MM.1S (cell line): ENCODE measurements at regions not wholly inside any gene's neighbourhood (a gene's known extent, or its start where the extent isn't known, plus 50 kb on each side); places are given as distances from the start of the nearest gene placed in this dataset.

Experiments
- DNase-seq: peaks from one replicate; pipeline ENCODE4 v3.0.0-alpha.2; 2015
- H2AFZ ChIP-seq: fragments of 300-600 bp; sonication (generic); 2 replicates; pipeline ENCODE4 v1.6.0; 2016; ENCODE audit warnings: antibody characterized with exemption, low read length
- H3F3A ChIP-seq: fragments of 300-600 bp; sonication (generic); 2 replicates; pipeline ENCODE4 v1.6.1; 2016; ENCODE audit warnings: mild to moderate bottlenecking, antibody characterized with exemption, low read length, moderate library complexity, mixed read lengths; ENCODE audit not compliant: insufficient read depth
- H3K27ac ChIP-seq: fragments of 300-600 bp; sonication (generic); 2 replicates; pipeline ENCODE4 v1.5.1; 2016; ENCODE audit warnings: mild to moderate bottlenecking, low read length
- H3K27me3 ChIP-seq: fragments of 300-600 bp; sonication (generic); replicated peaks from 2 replicates; pipeline ENCODE4 v1.6.0; 2016; ENCODE audit warnings: low read length; ENCODE audit not compliant: insufficient read depth
- H3K36me3 ChIP-seq: fragments of 300-600 bp; sonication (generic); replicated peaks from 2 replicates; pipeline ENCODE4 v1.6.1; 2016; ENCODE audit warnings: mild to moderate bottlenecking, low read length, mixed read lengths; ENCODE audit not compliant: insufficient read depth
- H3K4me1 ChIP-seq: fragments of 300-600 bp; sonication (generic); 2 replicates; pipeline ENCODE4 v1.6.1; 2016; ENCODE audit warnings: low read length, mixed read lengths
- H3K4me2 ChIP-seq: fragments of 300-600 bp; sonication (generic); 2 replicates; pipeline ENCODE4 v1.6.0; 2016; ENCODE audit warnings: low read depth, low read length
- H3K4me3 ChIP-seq: fragments of 300-600 bp; sonication (generic); 2 replicates; pipeline ENCODE4 v1.5.1; 2016; ENCODE audit warnings: low read length, mixed read lengths
- H3K79me2 ChIP-seq: fragments of 300-600 bp; sonication (generic); 2 replicates; pipeline ENCODE4 v1.6.1; 2016; ENCODE audit warnings: mixed run types, low read length, mixed read lengths
- H3K9ac ChIP-seq: fragments of 300-600 bp; sonication (generic); 2 replicates; pipeline ENCODE4 v1.6.1; 2016; ENCODE audit warnings: low read length, mixed read lengths
- H3K9me2 ChIP-seq: fragments of 300-600 bp; sonication (generic); replicated peaks from 2 replicates; pipeline ENCODE4 v1.6.1; 2016; ENCODE audit warnings: mild to moderate bottlenecking, low read length, mixed read lengths; ENCODE audit not compliant: insufficient read depth
- H3K9me3 ChIP-seq: fragments of 300-600 bp; sonication (generic); replicated peaks from 2 replicates; pipeline ENCODE4 v1.6.1; 2016; ENCODE audit warnings: mild to moderate bottlenecking, low read length, mixed read lengths; ENCODE audit not compliant: insufficient read depth
- H4K20me1 ChIP-seq: fragments of 300-600 bp; sonication (generic); 2 replicates; pipeline ENCODE4 v1.6.1; 2016; ENCODE audit warnings: mild to moderate bottlenecking, low read length, moderate library complexity, mixed read lengths; ENCODE audit not compliant: insufficient read depth
- CTCF ChIP-seq: fragments of 300-600 bp; sonication (generic); IDR thresholded peaks from 2 replicates; pipeline ENCODE4 v1.5.1; 2016; ENCODE audit warnings: antibody characterized with exemption, low read length, mixed read lengths
- EZH2 ChIP-seq: fragments of 300-600 bp; sonication (generic); optimal IDR thresholded peaks from 2 replicates; pipeline ENCODE3; 2017; ENCODE audit warnings: low read depth, mild to moderate bottlenecking, antibody characterized with exemption, low read length, mixed read lengths
- EZH2phosphoT487 ChIP-seq: fragments of 300-600 bp; sonication (generic); IDR thresholded peaks from 2 replicates; pipeline ENCODE4 v1.6.1; 2018; ENCODE audit warnings: antibody characterized with exemption, low read length

- Histone ChIP-seq H3K9me2 (no peaks in the 10 kb centered on the region), H3K4me1 (no peaks in the 10 kb centered on the region), H2AFZ (no peak overlapping the region), H3F3A (no peaks in the 10 kb centered on the region), H3K36me3 (no peaks in the 10 kb centered on the region), H3K4me2 (no peak overlapping the region), H4K20me1 (no peaks in the 10 kb centered on the region), H3K9ac (no peak overlapping the region), H3K79me2 (no peaks in the 10 kb centered on the region), H3K9me3 (no peaks in the 10 kb centered on the region), H3K27ac (no peak overlapping the region), H3K27me3 (no peaks in the 10 kb centered on the region), H3K4me3 (no peak overlapping the region)
- TF ChIP-seq CTCF (no peak), EZH2 (no peak), EZH2phosphoT487 (no peak)
- DNase-seq, result no peak
Measured at GRCh38 chr14:78104160-78104559, 66.0 kb upstream of the NRXN3 start.

GRCh38 chr14:78104655-78105054, 65.5 kb upstream of the NRXN3 start:
- Histone ChIP-seq H2AFZ (no peak overlapping the region), H4K20me1 (no peaks in the 10 kb centered on the region), H3K9ac (no peak overlapping the region), H3K4me2 (no peak overlapping the region), H3K27me3 (no peaks in the 10 kb centered on the region), H3K27ac (no peak overlapping the region), H3K4me3 (no peak overlapping the region), H3K9me2 (no peaks in the 10 kb centered on the region), H3F3A (no peaks in the 10 kb centered on the region), H3K36me3 (no peaks in the 10 kb centered on the region), H3K4me1 (no peaks in the 10 kb centered on the region), H3K9me3 (no peaks in the 10 kb centered on the region), H3K79me2 (no peaks in the 10 kb centered on the region)
- TF ChIP-seq CTCF (no peak), EZH2 (no peak), EZH2phosphoT487 (no peak)
- DNase-seq, result no peak

GRCh38 chr14:78106381-78106780, 63.8 kb upstream of the NRXN3 start:
- TF ChIP-seq CTCF (no peak), EZH2 (no peak), EZH2phosphoT487 (no peak)
- Histone ChIP-seq H3K9me2 (no peaks in the 10 kb centered on the region), H3K27ac (no peak overlapping the region), H2AFZ (no peak overlapping the region), H3F3A (no peaks in the 10 kb centered on the region), H3K9ac (no peak overlapping the region), H3K4me2 (no peak overlapping the region), H4K20me1 (no peaks in the 10 kb centered on the region), H3K9me3 (no peaks in the 10 kb centered on the region), H3K36me3 (no peaks in the 10 kb centered on the region), H3K4me3 (no peak overlapping the region), H3K27me3 (no peaks in the 10 kb centered on the region), H3K79me2 (no peaks in the 10 kb centered on the region), H3K4me1 (no peaks in the 10 kb centered on the region)
- no peak for DNase-seq

GRCh38 chr14:78107166-78107565, 63.0 kb upstream of the NRXN3 start:
- no peak for DNase-seq
- no peaks in the 10 kb centered on the region for H3K4me1 ChIP-seq
- no peak overlapping the region for H3K4me2 ChIP-seq
- H3K27ac ChIP-seq, result no peak overlapping the region
- H3K27me3 ChIP-seq, result no peaks in the 10 kb centered on the region
- no peak overlapping the region for H3K9ac ChIP-seq
- no peaks in the 10 kb centered on the region for H3K9me2 ChIP-seq
- H3K79me2 ChIP-seq, result no peaks in the 10 kb centered on the region
- no peak for TF ChIP-seq EZH2phosphoT487
- no peak for TF ChIP-seq EZH2
- TF ChIP-seq CTCF, result no peak
- no peaks in the 10 kb centered on the region for H3F3A ChIP-seq
- no peaks in the 10 kb centered on the region for H4K20me1 ChIP-seq
- no peaks in the 10 kb centered on the region for H3K9me3 ChIP-seq
- H3K4me3 ChIP-seq, result no peak overlapping the region
- H2AFZ ChIP-seq, result no peak overlapping the region
- no peaks in the 10 kb centered on the region for H3K36me3 ChIP-seq
